Right renal pelvis (tissue), 4 donors: ENCODE measurements at regions not wholly inside any gene's neighbourhood (a gene's known extent, or its start where the extent isn't known, plus 50 kb on each side); places are given as distances from the start of the nearest gene placed in this dataset.
A peak's percentile ranks its signal among the peaks of the same experiment; 100 is the strongest.

Experiments used
- DNase-seq, 4 donors: peaks; one replicate each; pipeline ENCODE4 v3.0.0-alpha.2; 2013; ENCODE audit warnings: low read depth in 4 of 4, low spot score in 3 of 4, missing footprints in 1 of 4

DNA sequence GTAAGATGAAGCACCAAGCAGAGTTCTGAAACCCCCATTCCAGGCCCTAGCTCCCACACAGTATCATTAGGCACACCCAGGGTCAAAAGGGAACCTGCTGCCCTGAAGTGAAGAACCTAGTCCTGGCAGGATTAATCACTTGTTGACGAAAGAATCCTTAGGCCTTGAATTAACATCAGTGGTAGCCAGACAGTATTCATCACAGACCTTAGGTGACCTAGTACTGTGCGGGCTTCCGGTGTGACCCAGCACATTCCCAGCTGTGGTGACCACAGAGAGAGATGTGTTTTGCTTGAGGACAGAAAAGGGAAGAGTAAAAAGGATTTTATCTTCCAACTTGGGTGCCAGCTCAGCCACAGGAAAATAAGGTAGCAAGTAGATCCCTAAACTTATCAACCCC is 1071.4 kb upstream of the FAM98A start:
- no peak for DNase-seq

DNA sequence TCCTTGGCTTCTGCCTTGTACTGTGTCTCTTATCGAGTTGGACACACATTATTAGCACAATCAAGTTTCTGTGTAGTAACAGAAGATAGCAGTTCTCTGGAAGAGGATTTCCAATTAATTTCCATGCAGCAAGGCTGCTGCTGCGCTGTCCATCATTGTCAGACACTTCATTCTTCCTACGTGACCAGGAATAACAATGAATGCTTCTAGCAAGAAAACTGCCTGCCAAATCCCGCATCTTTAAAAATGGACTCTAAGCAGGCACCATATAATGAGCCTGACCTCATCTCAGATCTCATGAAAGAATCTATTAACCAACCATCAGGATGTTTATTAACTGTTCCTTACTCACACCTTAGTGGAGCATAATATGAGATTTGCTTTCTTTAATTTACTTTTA is 1067.7 kb upstream of the FAM98A start:
- DNase-seq = no peak

DNA sequence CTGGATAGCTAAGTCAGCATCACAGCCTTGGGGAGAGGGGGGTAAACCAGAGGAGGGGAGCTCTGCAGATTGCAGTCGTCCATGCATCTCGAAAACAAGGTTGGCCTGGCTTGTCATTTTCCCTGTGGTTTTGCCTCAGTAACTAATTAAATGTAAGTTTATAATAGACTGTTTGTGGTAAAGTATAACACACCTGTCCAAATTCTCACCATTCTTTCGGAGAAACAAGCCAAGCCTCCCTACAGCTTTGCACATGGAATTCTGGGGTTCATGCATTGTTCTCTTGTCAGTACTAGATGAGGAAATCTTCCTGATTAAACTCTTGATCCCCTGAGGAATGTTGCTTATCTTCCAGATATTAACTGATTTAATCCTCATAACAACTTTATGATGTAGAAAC is 1065.2 kb upstream of the FAM98A start:
- no peak for DNase-seq

DNA sequence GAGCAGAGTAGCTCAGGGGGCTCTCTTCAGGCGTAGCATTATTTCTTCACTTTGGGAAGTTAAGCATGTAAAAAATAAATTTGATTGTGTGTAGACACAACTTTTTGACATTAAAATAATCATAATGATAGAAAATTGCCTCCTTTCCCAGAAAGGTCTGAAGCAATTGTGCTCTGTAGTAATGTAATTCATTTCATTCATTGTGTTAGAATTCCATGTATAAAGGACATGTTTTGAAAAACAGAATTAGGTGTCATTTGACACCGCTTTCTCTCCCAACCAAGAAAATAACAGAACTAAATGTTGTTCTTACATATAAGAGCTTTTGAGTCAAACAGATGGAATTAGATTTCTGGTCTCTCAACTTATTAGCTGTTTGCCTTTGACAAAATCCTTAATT is 1064.2 kb upstream of the FAM98A start:
- no peak for DNase-seq

DNA sequence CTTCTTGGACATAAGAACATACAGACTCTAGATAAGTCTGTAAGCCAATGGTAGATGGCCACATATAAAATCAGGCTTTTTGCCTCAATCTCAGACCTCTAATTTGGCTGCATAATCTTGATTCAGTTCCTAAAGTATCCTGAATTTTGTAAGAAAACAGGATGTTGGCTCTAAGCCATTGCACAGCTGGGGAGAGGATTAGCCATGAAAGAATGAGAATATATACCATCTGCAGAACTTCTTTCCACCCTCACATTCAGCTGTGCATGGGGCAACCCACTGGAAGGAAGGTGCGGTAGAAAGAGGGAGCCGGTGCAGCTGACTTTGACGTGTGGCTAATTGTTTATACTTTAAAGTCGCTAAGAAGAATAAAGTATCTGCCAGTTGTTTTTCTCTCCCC is 1061.6 kb upstream of the FAM98A start:
- DNase-seq = no peak

DNA sequence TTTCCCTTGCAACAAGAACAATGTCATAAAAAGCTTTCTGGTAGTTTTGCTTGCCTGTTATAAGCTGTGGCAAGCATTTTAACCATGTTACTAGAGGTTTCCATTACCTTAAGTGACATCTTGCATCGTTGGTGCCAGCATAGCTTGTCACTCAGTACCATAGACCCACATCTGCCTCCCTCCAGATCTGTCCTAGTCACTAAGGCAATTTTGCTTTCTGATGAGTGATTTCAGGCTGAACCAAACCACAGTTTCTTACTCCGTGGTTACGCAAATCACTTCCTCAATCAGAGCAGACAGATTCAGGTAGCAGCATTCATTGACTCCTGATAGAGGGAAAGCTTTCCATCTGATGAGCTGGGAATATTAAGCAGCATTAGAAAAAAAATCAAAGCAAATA is 1057.5 kb upstream of the FAM98A start:
- DNase-seq = no peak

DNA sequence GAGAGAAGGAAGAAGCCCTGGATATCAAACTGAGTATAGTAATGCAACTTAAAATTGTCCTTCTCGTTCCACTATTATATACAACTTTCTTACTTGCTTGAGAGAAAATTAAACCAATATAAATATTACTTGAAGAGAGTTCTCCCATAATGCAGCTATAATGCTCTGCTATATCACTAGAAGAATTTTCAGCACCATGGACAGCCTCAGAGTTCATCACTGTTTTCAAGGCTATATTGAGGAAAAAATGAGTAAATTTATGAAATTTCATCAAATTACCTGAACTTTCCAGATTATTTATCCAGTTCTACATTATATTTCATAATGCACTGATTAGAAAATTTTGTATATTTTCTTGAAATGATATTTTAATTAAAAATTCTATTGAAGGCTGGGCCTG is 1053.5 kb upstream of the FAM98A start:
- peak; percentile 3 to 23 (median 14) for DNase-seq

DNA sequence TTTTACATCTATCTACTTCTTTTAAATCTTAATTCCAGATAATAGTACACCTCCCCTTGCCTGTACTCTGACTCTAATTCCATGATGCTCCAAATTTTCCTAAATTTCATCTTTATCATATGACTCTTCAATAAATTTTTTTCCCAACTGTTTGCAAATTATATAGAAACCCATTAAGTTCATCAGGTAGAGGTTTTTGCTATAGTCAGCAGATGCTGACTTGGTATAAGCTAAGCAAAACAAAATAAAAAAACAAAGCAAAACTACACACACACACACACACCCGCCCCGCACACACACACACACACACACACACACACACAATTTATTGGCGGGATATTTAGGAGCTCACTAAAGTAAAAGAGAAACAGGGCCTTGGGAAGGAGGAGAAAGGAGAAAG is 1047.8 kb upstream of the FAM98A start:
- DNase-seq = no peak

DNA sequence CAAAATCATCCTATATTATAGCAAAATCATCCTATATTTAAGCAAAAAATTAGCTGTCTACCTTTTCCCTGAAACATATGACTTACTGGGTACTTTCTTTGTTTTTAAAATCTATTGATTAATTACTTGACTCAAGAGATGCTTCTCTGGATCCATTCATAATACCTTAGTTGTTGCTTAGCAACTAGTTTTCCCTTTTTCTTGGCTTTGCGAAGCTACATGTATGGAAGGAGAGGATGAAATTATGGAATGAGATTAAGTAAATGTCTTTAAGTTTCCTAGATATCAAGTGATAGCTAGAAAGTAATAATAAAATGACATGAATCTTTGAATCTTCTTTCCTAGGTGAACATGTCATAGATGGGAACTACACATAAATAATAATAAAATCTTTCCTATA is 1033.2 kb upstream of the FAM98A start:
- no peak for DNase-seq

DNA sequence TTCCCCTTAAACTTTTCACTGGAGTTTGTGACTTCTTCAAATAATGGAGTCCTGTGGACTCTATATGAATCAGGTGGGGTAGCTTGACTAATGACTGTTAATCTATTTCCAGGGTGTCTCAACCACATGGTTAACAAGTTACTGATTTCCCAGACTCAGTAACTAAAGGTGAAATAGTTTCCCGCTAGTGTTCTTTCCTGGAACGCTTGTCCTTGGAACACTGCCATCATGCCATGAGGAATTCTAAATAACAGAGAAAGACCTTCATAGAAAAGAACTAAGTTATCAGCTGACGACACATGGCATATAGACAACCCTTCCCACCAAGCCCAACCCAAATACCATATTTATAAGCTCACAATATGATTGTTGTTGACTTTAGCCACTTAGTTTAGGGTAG is 1027.9 kb upstream of the FAM98A start:
- DNase-seq = peak; percentile 29 to 72 (median 63)

DNA sequence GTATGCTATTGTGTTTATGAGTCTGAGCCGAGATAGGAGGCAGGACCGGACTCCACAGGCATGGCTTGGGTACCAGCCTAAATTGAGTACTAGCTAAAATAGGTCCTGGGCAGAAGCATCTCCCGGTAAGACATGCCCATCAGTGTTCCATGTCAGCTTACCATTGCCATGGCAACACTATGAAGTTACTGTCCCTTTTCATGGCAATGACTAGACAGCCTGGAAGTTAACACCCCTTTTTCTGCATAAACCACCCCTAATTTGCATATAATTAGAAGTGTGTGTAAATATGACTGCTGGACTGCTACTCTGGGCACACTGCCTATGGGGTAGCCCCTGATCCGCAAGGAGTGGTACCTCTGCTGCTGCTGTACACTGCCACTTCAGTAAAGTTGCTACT is 1005.1 kb upstream of the FAM98A start:
- DNase-seq = no peak

DNA sequence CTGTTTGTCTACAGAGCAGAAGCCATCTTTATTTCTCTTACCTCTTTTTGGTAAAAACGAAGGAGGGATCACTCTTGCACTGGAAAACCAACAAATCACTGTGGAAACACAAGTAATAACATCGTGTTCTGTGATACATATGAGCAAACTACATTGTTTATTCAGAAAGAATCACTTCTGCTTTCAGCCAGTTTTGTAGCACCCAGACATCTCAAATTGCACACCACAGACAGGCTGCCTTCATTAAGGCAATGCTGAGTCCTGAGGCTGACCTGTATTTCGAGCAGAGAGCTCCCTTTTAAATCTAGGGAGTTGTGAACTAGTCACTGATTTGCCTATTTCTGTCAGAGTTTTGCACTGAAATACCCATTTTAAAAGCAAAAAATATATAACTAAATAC is 1003.2 kb upstream of the FAM98A start:
- no peak for DNase-seq

DNA sequence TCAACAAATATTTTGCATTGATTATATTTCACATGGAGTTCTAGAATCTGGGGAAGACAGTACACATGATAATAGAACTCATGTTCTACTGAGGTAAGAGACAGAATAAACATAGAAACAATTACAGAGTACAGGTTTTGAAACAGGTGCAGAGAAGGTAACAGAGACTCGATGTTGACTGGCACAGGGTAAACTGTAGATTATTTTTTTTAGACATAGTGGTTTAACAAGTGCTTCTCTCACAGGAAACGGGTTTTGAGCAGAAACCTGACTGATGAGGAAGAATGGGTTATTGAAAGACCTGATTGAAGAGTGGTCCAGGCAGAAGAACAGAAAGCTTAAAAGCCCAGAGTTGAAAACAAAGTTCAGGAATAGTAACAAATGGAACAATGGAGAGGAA is 1002.5 kb upstream of the FAM98A start:
- no peak for DNase-seq

DNA sequence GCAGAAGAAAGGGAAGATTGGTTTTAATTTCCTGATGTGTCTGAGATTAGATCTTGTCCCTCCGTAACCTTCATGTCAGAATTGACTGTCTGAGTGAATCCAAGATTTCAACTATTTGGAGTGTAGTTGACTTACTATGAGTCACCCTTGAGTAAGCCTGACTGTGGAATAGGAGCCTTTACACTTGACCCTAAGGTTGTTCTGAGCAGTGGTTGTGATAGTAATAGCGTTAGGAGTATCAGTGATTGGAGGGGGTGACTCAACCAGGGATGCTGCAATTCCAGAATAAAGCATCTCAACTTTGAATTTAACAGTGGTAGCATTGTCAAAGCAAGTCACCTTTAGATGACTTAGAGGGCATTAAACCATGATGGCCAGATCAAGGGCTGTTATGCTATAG is 979.5 kb upstream of the FAM98A start:
- DNase-seq = no peak

DNA sequence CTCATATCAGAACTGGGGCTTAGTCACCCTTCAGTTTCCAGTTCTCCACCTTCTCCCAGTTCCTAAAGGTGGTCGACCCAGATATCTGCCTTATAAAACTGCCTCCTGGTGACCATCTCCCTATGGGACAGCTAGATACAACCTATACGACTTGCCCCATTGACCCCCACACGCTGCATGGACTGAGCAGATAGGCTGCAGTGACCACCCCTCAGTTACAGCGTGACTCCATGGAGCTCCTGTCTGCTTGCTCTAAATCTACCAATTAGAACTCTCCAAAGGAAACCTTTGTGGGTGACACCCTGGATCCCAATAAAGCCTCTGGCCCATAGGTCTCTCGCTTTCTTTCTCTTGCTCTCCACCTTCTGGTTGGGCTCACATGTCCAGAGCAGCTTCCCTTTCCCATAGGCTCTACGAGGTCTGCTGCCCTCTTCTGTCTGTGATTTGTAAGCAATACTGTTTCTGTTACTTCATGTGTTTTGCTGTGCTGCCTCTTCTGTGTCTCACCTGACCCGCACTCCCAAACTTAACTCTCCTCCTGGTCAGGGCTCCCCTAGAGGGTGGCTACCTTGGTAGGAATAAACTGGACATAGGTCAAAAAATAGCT is 971.3 kb upstream of the FAM98A start:
- peak in 3 of 4 donors; percentile 3 to 10 (median 4) for DNase-seq

DNA sequence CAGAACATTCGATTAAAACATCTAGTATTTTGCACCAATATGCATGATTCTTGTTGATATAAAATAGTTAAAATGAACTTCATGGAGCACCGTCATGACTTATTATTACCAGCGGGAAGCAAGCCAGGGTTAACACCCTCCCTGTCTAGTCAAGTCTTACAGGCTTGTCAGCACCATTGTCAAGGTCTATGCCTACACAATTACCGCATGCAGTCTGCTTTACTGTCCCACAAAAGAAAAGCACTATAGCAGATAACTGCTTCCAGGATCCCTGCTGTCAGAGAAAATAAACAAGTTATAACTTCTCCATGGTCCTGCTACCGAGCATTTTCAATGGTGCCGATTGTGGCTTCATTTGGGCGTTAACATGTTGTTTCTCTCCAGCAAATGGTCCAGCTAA is 968.0 kb upstream of the FAM98A start:
- DNase-seq = no peak

DNA sequence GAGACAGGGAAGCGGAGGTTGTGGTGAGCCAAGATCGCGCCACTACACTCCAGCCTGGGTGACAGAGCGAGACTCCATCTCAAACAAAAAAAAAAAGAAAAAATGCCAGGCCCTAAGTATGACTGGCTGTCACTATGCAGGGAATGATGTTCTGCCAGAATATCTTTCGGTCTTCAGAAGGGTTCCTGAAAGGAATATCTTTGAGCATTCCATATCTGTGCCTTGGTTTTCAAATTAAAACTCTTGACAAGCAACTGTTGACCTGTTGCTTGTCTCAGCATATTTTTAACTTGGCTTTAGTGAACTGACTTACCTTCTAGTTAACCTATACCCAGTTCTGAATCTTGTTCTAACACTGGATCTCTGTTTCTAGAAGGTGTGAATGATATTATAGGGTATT is 953.2 kb upstream of the FAM98A start:
- DNase-seq = no peak

DNA sequence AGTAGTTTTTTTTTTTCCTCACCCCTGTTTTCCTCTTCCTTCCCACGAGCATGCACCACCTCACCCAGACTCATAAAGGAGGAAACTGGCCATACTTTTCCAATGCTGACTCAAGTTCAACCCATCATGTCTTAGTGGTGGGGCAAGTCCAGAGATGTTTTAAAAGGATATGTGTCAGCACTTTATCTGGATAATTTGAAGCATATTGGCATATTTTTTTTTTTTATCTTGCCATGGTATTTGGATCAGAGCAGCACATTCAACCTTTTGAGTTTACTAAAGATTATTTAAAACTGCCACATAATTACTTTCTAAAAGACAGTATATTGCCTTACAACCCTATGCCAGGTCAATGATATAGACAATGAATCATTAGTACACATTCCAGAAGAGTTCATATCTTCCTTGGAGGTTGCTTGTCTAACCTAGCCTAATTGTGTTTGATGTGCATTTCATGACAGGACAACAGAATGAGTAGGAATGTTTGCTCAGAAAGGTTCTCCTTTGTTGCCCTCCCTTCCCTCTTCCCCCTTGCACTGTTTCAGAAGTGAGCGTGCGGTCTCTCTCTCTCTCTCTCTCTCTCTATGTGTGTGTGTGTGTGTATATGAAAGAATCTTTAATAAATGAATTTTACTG is 950.7 kb upstream of the FAM98A start:
- no peak for DNase-seq

DNA sequence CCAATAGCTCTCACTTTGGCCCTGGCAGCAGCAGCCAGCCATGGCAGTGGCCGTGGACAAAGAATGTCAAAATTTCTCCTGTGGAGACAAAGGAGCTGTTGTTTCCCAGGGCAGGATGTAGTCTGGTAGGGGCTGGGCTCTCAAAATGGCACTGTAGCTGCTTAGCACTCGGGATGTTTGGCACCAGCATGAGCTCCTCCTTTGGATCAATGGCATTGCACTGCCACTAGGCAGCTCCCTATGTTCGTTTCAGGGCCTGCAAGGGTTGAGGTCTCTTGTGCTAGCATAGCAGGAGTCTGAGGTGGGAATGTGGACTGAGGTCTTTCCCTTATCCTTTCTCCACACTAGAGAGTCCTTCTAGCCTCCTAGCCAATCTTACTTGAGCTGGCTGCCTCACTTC is 948.8 kb upstream of the FAM98A start:
- DNase-seq = no peak

DNA sequence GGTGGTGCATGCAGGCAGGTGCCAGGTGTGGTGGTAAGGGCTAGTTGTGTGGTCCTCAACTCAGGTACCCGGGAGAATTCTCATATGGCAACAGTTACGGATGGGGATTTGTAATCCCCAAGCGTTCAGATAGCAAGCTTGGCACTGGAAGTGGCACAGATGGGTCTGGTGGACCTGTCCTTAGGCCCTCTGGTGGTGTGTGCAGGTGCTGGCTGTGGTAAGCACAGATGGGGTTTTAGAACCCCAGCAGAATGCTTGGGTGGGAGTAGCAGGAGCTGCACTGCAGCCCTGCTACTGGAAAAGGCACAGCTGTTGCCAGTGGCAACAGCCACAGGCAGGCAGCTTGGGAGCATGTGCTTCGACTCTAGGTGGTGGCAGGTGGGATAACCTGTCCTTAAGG is 948.2 kb upstream of the FAM98A start:
- no peak for DNase-seq

DNA sequence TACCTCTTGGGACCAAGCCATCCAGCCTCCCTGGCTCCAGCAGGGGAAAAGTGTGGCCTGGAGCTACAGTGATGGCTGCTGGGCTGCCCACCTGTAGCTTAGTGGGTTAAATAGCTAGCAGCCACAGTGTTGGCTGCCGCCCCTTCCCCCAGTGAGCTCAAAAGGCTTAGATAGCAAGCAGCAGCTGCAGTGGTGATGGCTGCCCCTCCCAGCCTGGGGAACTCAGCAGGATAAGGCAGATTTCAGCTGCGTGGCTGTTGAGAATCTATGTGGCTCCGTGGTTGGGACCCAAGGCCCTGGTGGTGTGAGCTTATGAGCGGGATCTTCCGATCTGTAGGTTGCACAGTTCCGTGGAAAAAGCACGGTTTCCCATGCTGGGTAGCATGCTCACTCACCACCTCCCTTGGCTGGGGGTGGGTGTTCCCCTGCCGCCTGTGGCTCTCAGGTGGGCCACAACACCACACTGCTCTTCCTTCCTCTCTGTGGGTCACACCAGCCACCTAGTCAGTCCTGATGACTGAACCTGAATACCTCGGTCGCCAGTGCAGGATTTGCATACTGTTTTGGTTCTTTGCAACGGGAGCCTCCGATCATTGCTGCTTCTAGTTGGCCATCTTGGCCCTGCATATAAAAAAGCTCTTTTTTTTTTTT is 946.5 kb upstream of the FAM98A start:
- no peak for DNase-seq

DNA sequence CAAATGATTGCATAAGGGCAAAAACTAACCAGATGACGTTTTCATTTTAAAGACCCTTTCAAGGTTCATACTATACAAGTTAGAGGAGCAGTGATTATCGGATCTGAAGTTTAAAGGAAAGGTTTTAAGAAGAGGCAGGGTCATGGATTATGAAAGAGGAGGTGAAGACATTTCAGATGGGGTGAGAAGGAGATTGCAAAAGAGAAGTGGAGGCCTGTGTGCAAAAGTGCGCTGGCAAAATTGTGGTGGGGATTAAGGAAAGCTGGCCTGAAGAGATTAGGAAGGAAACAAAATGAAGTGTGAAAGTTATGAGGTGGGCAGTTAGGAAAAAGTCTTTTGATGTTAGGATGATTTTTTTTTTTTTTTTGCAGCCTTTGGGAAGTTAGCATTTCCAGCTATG is 935.7 kb upstream of the FAM98A start:
- no peak for DNase-seq
